ENCODE measurements at regions not wholly inside any gene's neighbourhood (a gene's known extent, or its start where the extent isn't known, plus 50 kb on each side); places are given as distances from the start of the nearest gene placed in this dataset.
"Not testable (repeated sequence)": the region's sequence is repeated elsewhere in the genome, so short reads cannot be mapped to it uniquely, and the experiment has no call there.

- DNase-seq (ENCODE audit: low read depth) = no peak
These were observed 81.4 kb upstream of the PODXL start for GRCh38 chr7:131637859-131638258.

DNA sequence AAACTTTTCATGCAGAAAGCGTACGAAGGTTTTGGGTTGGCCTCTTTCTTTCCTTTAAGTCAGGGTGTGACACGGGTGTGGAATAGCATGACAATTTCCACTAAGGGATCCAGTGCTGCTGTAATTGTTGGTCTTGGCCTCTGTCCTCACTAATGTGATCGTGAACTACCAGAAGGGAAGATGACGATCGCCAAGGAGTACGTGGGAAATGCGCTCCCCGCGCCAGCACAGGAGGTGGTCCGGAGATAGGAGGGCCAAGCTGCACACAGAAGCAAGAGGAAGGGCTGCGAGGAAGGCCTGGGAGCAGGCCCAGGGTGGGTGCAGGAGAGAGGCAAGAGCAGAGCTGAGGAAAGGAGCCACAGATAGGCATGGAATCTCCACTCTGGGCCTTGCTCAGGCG is 79.7 kb upstream of the PODXL start:
- no peak for DNase-seq (ENCODE audit: low read depth)

DNA sequence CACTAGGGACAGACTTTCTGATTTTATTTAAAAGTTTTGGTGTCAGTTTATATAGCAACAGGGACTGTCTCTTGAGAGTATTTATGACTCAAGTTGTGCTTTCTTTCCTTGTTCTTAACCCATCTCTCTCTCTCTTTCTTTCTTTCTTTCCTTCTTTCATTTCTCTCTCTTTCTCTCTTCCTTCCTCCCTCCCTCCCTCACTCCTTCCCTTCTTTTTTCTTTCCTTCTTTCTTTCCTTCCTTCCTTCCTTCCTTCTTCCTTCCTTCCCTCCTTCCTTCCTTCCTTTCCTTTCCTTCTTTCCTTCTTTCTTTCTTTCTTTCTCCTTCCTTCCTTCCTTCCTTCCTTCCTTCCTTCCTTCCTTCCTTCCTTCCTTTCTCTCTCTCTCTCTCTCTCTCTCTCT is 77.8 kb upstream of the PODXL start:
- DNase-seq (ENCODE audit: low read depth) = not testable (repeated sequence)

DNA sequence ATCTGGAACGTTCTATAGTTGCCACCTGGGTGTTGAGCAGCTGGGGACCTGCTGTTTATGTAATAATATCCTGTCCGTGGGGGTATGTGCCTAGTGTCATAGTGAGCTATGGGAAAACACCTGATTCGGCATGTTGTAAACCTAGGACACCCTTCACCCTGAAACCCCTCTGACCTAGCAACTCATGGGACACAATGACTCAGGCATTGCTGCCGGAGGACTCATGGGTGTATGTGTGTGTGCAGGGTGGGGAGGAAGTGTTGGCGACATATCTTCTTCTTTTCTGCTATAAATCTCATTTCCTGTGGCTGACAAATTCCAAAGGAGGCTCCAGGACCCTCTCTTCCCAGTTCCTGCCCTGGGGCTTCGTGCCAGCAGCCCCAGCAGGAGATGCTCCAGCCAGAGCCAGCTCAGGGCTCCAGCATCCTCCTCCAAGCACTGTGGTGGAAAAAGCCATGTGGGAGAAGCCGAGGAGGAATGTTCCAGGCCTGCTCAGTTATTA is 77.0 kb upstream of the PODXL start:
- DNase-seq (ENCODE audit: low read depth) = peak; percentile 33

GRCh38 chr7:131630427-131630826 is 74.0 kb upstream of the PODXL start:
- no peak for DNase-seq (ENCODE audit: low read depth)

DNA sequence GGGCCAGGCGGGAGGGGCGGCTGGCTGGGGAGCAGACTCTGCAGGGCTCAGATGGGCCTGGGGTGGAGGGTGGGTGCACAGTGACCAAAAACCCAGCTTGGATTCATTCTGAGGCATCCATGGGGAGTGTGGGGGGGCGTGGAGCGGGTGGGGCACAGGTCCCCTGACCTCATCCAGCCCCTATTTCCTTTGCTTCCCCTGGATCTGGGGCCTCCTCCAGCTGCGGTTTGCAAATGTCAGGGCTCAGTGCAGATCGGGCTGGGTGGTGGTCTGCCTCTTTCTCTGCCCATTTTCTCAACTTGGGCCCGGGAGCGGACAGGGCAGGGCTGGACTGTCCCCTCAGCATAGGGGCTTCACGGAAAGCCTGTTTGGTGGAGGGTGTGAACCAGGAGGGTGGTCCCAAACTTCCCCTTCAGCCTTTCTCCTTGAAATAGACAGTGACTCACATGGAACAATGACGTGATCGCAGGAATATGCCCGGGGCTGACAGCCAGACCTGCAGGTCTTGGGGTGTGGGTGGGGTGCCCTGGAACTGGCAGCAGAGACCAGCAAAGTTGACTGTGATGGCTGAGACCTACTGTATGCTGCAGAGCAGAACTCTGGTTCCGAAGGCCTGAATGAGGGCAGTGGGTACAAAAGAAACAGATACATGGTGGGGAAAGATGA is 72.9 kb upstream of the PODXL start:
- no peak for DNase-seq (ENCODE audit: low read depth)

GRCh38 chr7:131628634-131629033 is 72.2 kb upstream of the PODXL start:
- no peak for DNase-seq (ENCODE audit: low read depth)

GRCh38 chr7:131627735-131628190 is 71.3 kb upstream of the PODXL start:
- no peak for DNase-seq (ENCODE audit: low read depth)

GRCh38 chr7:131626643-131627042 is 70.2 kb upstream of the PODXL start:
- DNase-seq (ENCODE audit: low read depth) = no peak

DNA sequence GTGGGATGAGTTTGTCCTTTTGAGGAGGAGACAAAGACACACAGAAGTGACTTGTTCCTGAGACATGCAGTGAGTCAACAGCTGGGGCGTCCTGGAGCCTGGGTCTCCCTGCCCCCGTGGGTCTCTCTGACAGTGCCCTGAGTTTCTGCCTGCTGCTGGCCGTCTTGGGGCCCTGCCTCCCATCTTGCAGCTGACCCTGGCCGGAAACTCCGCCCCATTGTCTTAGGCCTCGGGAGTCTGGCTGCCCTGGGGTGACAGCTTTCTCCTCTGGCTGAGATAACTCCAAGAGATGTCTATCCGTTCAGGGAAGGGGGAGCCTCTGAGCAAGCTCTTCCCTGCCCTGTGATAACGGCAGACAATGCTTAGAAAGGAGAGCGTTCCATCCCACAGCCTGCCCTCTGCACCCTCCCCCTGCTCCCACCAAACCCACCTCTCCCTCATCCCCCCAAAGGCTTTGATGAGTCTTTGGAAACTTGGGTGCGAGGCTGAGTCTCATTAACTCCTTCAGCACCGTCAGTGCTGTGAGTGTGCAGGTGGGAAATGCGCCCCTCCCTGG is 69.5 kb upstream of the PODXL start:
- peak; percentile 29 for DNase-seq (ENCODE audit: low read depth)

DNA sequence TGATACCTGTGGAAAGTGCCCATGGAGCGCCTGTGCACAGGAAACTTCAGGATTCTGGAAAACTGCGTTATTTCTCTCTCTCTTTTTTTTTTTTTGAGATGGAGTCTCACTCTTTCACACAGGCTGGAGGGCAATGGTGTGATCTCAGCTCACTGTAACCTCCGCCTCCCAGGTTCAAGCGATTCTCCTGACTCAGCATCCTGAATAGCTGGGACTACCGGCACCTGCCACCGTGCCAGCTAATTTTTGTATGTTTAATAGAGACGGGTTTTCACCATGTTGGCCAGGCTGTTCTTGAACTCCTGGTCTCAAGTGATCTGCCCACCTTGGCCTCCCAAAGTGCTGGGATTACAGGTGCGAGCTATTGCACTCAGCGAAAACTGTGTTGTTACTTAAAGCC is 68.9 kb upstream of the PODXL start:
- DNase-seq (ENCODE audit: low read depth) = not testable (repeated sequence)

GRCh38 chr7:131624536-131624935 is 68.1 kb upstream of the PODXL start:
- DNase-seq (ENCODE audit: low read depth) = no peak

GRCh38 chr7:131623154-131623553 is 66.7 kb upstream of the PODXL start:
- DNase-seq (ENCODE audit: low read depth) = no peak

GRCh38 chr7:131621652-131622051 is 65.2 kb upstream of the PODXL start:
- no peak for DNase-seq (ENCODE audit: low read depth)

GRCh38 chr7:131620673-131621609 is 64.5 kb upstream of the PODXL start:
- DNase-seq (ENCODE audit: low read depth) = no peak

GRCh38 chr7:131619336-131620305 is 63.2 kb upstream of the PODXL start:
- no peak for DNase-seq (ENCODE audit: low read depth)

DNA sequence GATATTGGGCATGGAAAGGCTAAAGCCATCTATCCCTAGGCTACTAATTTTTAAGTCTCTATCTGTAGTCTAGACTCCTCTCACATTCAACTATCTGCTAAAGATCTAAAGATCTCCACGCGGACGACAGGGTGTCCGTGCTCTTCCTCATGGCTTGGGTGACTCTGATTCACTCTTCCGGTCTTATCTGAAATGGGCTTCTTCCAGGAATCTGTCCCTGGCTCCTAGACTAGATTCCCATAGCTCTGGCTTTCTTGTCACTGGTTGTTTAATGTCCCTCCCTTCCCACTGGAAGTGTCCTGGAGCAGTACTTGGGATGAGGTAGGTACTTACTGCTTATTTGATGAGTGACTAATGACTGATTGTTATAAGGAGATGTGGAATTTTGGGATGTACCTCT is 62.0 kb upstream of the PODXL start:
- no peak for DNase-seq (ENCODE audit: low read depth)

DNA sequence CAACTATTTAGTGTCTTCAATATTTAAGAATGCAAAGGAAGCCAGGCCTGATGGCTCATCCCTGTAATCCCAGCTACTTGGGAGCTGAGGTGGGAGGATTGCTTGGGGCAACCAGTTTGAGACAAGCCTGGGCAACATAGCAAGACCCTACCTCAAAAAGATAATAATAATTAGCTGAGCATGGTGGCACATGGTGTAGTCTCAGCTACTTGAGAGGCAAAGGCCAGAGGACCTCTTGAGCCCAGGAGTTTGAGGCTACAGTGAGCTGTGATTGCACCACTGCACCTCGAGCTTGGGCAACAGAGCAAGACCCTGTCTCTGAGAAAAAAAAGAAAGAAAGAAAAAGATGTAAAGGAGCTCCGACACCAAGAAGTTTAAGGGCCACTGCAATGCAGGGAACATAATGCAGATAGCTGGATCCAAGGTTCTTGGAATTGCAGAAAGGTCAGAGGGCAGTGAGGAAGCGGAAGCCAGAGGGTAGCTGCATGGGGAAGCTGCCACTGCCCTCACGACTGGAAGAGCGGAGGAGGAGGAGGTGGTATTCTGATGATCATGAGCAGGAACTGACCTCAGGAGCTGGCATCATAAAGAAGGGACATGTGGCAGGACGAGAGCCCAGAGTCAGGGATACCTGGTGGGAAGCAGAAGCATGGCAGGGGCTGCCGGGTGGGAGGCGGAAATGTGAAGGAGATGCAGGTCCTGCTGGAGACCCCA is 60.2 kb upstream of the PODXL start:
- DNase-seq (ENCODE audit: low read depth) = no peak

GRCh38 chr7:131613909-131614308 is 57.5 kb upstream of the PODXL start:
- DNase-seq (ENCODE audit: low read depth) = no peak

DNA sequence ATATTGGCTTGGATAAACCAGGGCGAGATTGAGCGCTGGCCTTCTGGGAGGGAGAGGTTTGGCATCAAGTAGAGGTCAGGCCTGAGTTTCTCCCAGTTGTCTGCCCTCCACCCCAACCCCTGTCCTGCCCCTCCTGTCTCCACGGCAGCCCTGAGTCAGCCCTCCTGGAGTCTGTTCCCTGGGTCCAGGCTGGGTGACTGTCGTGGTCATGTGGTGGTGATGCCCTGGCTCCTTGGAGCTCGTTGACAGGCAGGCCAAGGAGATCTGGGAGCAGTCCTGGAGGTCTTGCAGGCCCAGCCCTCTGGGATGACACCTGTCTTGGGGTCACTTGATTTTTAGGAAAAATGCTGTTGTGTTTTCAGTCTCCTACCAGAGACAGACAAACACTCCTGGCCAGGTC is 53.6 kb upstream of the PODXL start:
- DNase-seq (ENCODE audit: low read depth) = no peak

GRCh38 chr7:131608116-131608500 is 51.7 kb upstream of the PODXL start:
- no peak for DNase-seq (ENCODE audit: low read depth)
